ENCODE measurements at regions not wholly inside any gene's neighbourhood (a gene's known extent, or its start where the extent isn't known, plus 50 kb on each side); places are given as distances from the start of the nearest gene placed in this dataset.

- H3K9me3 ChIP-seq, result no peaks in the 10 kb centered on the region
- intact Hi-C loops (cut with DNase I), result no loop called here
- H3K36me3 ChIP-seq, result no peaks in the 10 kb centered on the region
- no peaks in the 10 kb centered on the region for H3K27me3 ChIP-seq
- no peak for DNase-seq
- no peaks in the 10 kb centered on the region for H3K4me1 ChIP-seq (ENCODE audit: insufficient read depth)
- TF ChIP-seq EP300 (IDR thresholded peaks at IDR 0.05) (no peak), CTCF (IDR thresholded peaks at IDR 0.05) (no peak), POLR2A (IDR thresholded peaks at IDR 0.05) (no peak)
- 88 to 92% (median 92%) methylated on average over 10 of the region's 10 CpGs for WGBS, 3 donors
- H3K4me3 ChIP-seq, result no peak overlapping the region
- H3K27ac ChIP-seq, result no peak overlapping the region
Observed at GRCh38 chr7:106588422-106589197, 72.3 kb downstream of the CCDC71L start.

- Histone ChIP-seq H3K27ac (no peak overlapping the region), H3K27me3 (no peaks in the 10 kb centered on the region), H3K4me3 (no peak overlapping the region), H3K9me3 (no peaks in the 10 kb centered on the region), H3K36me3 (no peaks in the 10 kb centered on the region), H3K4me1 (ENCODE audit: insufficient read depth) (no peaks in the 10 kb centered on the region)
- 80 to 86% (median 82%) methylated on average over 7 of the region's 7 CpGs for WGBS, 3 donors
- TF ChIP-seq POLR2A (IDR thresholded peaks at IDR 0.05) (no peak), CTCF (IDR thresholded peaks at IDR 0.05) (no peak), EP300 (IDR thresholded peaks at IDR 0.05) (no peak)
- DNase-seq, result no peak
- intact Hi-C loops (cut with DNase I), result no loop called here
Observed at GRCh38 chr7:106584914-106585759, 75.8 kb downstream of the CCDC71L start.

- WGBS, 3 donors, result 37 to 57% (median 50%) methylated on average over 5 of the region's 5 CpGs
- Histone ChIP-seq H3K4me1 (ENCODE audit: insufficient read depth) (no peaks in the 10 kb centered on the region), H3K27me3 (no peaks in the 10 kb centered on the region), H3K27ac (no peak overlapping the region), H3K36me3 (no peaks in the 10 kb centered on the region), H3K9me3 (no peaks in the 10 kb centered on the region), H3K4me3 (no peak overlapping the region)
- intact Hi-C loops (cut with DNase I), result no loop called here
- TF ChIP-seq CTCF (IDR thresholded peaks at IDR 0.05), result no peak
- no peak for TF ChIP-seq POLR2A (IDR thresholded peaks at IDR 0.05)
- TF ChIP-seq EP300 (IDR thresholded peaks at IDR 0.05), result no peak
- no peak for DNase-seq
Observed at GRCh38 chr7:106583706-106584690, 77.0 kb downstream of the CCDC71L start.

GRCh38 chr7:106583100-106583499 is 77.9 kb downstream of the CCDC71L start:
- no peak for DNase-seq
- TF ChIP-seq CTCF (IDR thresholded peaks at IDR 0.05), result no peak
- no peak for TF ChIP-seq POLR2A (IDR thresholded peaks at IDR 0.05)
- TF ChIP-seq EP300 (IDR thresholded peaks at IDR 0.05), result no peak
- Histone ChIP-seq H3K4me3 (no peak overlapping the region), H3K9me3 (no peaks in the 10 kb centered on the region), H3K27me3 (no peaks in the 10 kb centered on the region), H3K27ac (no peak overlapping the region), H3K36me3 (no peaks in the 10 kb centered on the region), H3K4me1 (ENCODE audit: insufficient read depth) (no peaks in the 10 kb centered on the region)
- intact Hi-C loops (cut with DNase I), result no loop called here
- 91 to 94% (median 92%) methylated on average over 2 of the region's 2 CpGs for WGBS, 3 donors
